ENCODE measurements at regions not wholly inside any gene's neighbourhood (a gene's known extent, or its start where the extent isn't known, plus 50 kb on each side); places are given as distances from the start of the nearest gene placed in this dataset.
"Not testable (repeated sequence)": the region's sequence is repeated elsewhere in the genome, so short reads cannot be mapped to it uniquely, and the experiment has no call there.

GRCh38 chr3:96631050-96631449 is 183.3 kb upstream of the EPHA6 start:
- no peak for DNase-seq (ENCODE audit: low read depth)
- in situ Hi-C loops (cut with HindIII; ENCODE audit: low pct_unique_long_range_greater_than_20kb, low sequenced_read_pairs): no loop called here

GRCh38 chr3:96646596-96646995 is 167.8 kb upstream of the EPHA6 start:
- DNase-seq (ENCODE audit: low read depth): no peak
- in situ Hi-C loops (cut with HindIII; ENCODE audit: low pct_unique_long_range_greater_than_20kb, low sequenced_read_pairs): no loop called here

GRCh38 chr3:96657710-96658109 is 156.7 kb upstream of the EPHA6 start:
- in situ Hi-C loops (cut with HindIII; ENCODE audit: low pct_unique_long_range_greater_than_20kb, low sequenced_read_pairs): no loop called here
- no peak for DNase-seq (ENCODE audit: low read depth)

GRCh38 chr3:96671861-96672595 is 142.4 kb upstream of the EPHA6 start:
- DNase-seq (ENCODE audit: low read depth); in situ Hi-C loops (cut with HindIII; ENCODE audit: low pct_unique_long_range_greater_than_20kb, low sequenced_read_pairs): not testable (repeated sequence)

GRCh38 chr3:96677156-96677555 is 137.2 kb upstream of the EPHA6 start:
- no peak for DNase-seq (ENCODE audit: low read depth)
- in situ Hi-C loops (cut with HindIII; ENCODE audit: low pct_unique_long_range_greater_than_20kb, low sequenced_read_pairs): no loop called here

GRCh38 chr3:96678325-96678724 is 136.1 kb upstream of the EPHA6 start:
- no peak for DNase-seq (ENCODE audit: low read depth)
- in situ Hi-C loops (cut with HindIII; ENCODE audit: low pct_unique_long_range_greater_than_20kb, low sequenced_read_pairs): no loop called here

GRCh38 chr3:96700322-96701315 is 113.8 kb upstream of the EPHA6 start:
- in situ Hi-C loops (cut with HindIII; ENCODE audit: low pct_unique_long_range_greater_than_20kb, low sequenced_read_pairs): no loop called here
- DNase-seq (ENCODE audit: low read depth): no peak

GRCh38 chr3:96705895-96706294 is 108.5 kb upstream of the EPHA6 start:
- in situ Hi-C loops (cut with HindIII; ENCODE audit: low pct_unique_long_range_greater_than_20kb, low sequenced_read_pairs): no loop called here
- no peak for DNase-seq (ENCODE audit: low read depth)

GRCh38 chr3:96706509-96706908 is 107.9 kb upstream of the EPHA6 start:
- in situ Hi-C loops (cut with HindIII; ENCODE audit: low pct_unique_long_range_greater_than_20kb, low sequenced_read_pairs): no loop called here
- DNase-seq (ENCODE audit: low read depth): no peak

- DNase-seq (ENCODE audit: low read depth): no peak
- in situ Hi-C loops (cut with HindIII; ENCODE audit: low pct_unique_long_range_greater_than_20kb, low sequenced_read_pairs): no loop called here
These were observed 102.6 kb upstream of the EPHA6 start for GRCh38 chr3:96711816-96712215.

- in situ Hi-C loops (cut with HindIII; ENCODE audit: low pct_unique_long_range_greater_than_20kb, low sequenced_read_pairs): no loop called here
These were observed 101.6 kb upstream of the EPHA6 start for GRCh38 chr3:96712792-96713191.

GRCh38 chr3:96719921-96720320 is 94.5 kb upstream of the EPHA6 start:
- in situ Hi-C loops (cut with HindIII; ENCODE audit: low pct_unique_long_range_greater_than_20kb, low sequenced_read_pairs): no loop called here
- no peak for DNase-seq (ENCODE audit: low read depth)

More at GRCh38 chr3:96712792-96713191, 101.6 kb upstream of the EPHA6 start:
- no peak for DNase-seq (ENCODE audit: low read depth)

GRCh38 chr3:96731031-96731430 is 83.4 kb upstream of the EPHA6 start:
- no peak for DNase-seq (ENCODE audit: low read depth)
- in situ Hi-C loops (cut with HindIII; ENCODE audit: low pct_unique_long_range_greater_than_20kb, low sequenced_read_pairs): no loop called here

- in situ Hi-C loops (cut with HindIII; ENCODE audit: low pct_unique_long_range_greater_than_20kb, low sequenced_read_pairs): no loop called here
- DNase-seq (ENCODE audit: low read depth): no peak
These were observed 80.0 kb upstream of the EPHA6 start for GRCh38 chr3:96734273-96735009.

GRCh38 chr3:96748139-96748538 is 66.3 kb upstream of the EPHA6 start:
- in situ Hi-C loops (cut with HindIII; ENCODE audit: low pct_unique_long_range_greater_than_20kb, low sequenced_read_pairs): no loop called here

GRCh38 chr3:96750094-96750767 is 64.2 kb upstream of the EPHA6 start:
- DNase-seq (ENCODE audit: low read depth): no peak
- in situ Hi-C loops (cut with HindIII; ENCODE audit: low pct_unique_long_range_greater_than_20kb, low sequenced_read_pairs): no loop called here

More at GRCh38 chr3:96748139-96748538, 66.3 kb upstream of the EPHA6 start:
- DNase-seq (ENCODE audit: low read depth): no peak

GRCh38 chr3:96753124-96753523 is 61.3 kb upstream of the EPHA6 start:
- in situ Hi-C loops (cut with HindIII; ENCODE audit: low pct_unique_long_range_greater_than_20kb, low sequenced_read_pairs): no loop called here
- no peak for DNase-seq (ENCODE audit: low read depth)

GRCh38 chr3:96754128-96754527 is 60.3 kb upstream of the EPHA6 start:
- DNase-seq (ENCODE audit: low read depth): no peak
- in situ Hi-C loops (cut with HindIII; ENCODE audit: low pct_unique_long_range_greater_than_20kb, low sequenced_read_pairs): no loop called here

Data from Caki2 (cell line).